IMR-90 (cell line): ENCODE measurements at regions not wholly inside any gene's neighbourhood (a gene's known extent, or its start where the extent isn't known, plus 50 kb on each side); places are given as distances from the start of the nearest gene placed in this dataset.

Source experiments
- BHLHE40 ChIP-seq: fragments of 150-350 bp; IDR thresholded peaks from 2 replicates; pipeline ENCODE4 v1.6.1; 2016; ENCODE audit warnings: mild to moderate bottlenecking, low read depth, low read length
- CEBPB ChIP-seq: IDR thresholded peaks from 2 replicates; pipeline ENCODE4 v1.6.1; 2012; ENCODE audit warnings: low read depth, low read length, improper control_type of control experiment
- FOS ChIP-seq: fragments of 150-350 bp; IDR thresholded peaks from 2 replicates; pipeline ENCODE4 v1.6.1; 2016; ENCODE audit warnings: low read depth, low read length
- MXI1 ChIP-seq: IDR thresholded peaks from 2 replicates; pipeline ENCODE4 v1.6.1; 2012; ENCODE audit warnings: low read depth, mild to moderate bottlenecking, low read length, moderate library complexity, borderline replicate concordance
- POLR2A ChIP-seq: IDR thresholded peaks from 2 replicates; pipeline ENCODE4 v1.6.1; 2012; ENCODE audit warnings: mild to moderate bottlenecking, low read depth, low read length
- SMC3 ChIP-seq: fragments of 150-350 bp; IDR thresholded peaks from 2 replicates; pipeline ENCODE4 v1.6.1; 2016; ENCODE audit warnings: low read depth, mild to moderate bottlenecking, antibody characterized with exemption, low read length, moderate library complexity
- TF ChIP-seq, protein P1 (sequence below): conservative IDR thresholded peaks from 2 replicates; pipeline ENCODE4 v1.5.1; 2012; ENCODE audit warnings: mild to moderate bottlenecking, low read depth, low read length, improper control_type of control experiment

DNA sequence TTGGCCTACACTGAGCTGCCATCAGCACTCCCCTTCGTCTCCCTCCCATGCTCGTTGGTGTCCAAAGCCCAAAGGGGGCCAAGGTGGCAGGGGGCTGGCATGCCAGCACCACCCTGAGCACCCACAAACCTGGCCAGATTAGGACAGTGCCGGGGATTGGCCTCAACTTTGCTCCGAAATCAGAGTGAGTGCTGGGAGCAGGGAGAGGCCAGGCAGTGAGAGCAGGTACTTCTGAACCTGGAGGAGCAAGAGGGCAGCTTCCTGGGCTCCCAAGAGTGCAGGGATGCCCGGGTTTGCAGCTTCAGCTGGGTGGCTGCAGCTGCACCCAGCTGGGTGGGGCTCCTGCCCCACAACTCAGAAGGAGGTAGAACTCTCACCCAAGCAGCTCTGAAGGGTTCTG, 563.0 kb downstream of the SI start:
- TF ChIP-seq FOS (no peak), MXI1 (no peak), POLR2A (no peak), BHLHE40 (no peak), CEBPB (no peak), SMC3 (no peak)
- TF ChIP-seq, protein P1, sequence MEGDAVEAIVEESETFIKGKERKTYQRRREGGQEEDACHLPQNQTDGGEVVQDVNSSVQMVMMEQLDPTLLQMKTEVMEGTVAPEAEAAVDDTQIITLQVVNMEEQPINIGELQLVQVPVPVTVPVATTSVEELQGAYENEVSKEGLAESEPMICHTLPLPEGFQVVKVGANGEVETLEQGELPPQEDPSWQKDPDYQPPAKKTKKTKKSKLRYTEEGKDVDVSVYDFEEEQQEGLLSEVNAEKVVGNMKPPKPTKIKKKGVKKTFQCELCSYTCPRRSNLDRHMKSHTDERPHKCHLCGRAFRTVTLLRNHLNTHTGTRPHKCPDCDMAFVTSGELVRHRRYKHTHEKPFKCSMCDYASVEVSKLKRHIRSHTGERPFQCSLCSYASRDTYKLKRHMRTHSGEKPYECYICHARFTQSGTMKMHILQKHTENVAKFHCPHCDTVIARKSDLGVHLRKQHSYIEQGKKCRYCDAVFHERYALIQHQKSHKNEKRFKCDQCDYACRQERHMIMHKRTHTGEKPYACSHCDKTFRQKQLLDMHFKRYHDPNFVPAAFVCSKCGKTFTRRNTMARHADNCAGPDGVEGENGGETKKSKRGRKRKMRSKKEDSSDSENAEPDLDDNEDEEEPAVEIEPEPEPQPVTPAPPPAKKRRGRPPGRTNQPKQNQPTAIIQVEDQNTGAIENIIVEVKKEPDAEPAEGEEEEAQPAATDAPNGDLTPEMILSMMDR: no peak
